Testis (tissue), 2 donors: ENCODE measurements at regions not wholly inside any gene's neighbourhood (a gene's known extent, or its start where the extent isn't known, plus 50 kb on each side); places are given as distances from the start of the nearest gene placed in this dataset.

Experiments used
- DNase-seq: peaks from one replicate; pipeline ENCODE4 v3.0.0-alpha.2; 2019
- H3K27ac ChIP-seq, 2 donors: fragments of 200-600 bp; sonication (generic); one replicate each; pipeline ENCODE4 v1.5.1; 2019
- H3K27me3 ChIP-seq: fragments of 200-600 bp; sonication (generic); one replicate; pipeline ENCODE4 v1.5.1; 2019
- H3K36me3 ChIP-seq: fragments of 200-600 bp; sonication (generic); one replicate; pipeline ENCODE4 v1.5.1; 2017; ENCODE audit warnings: low read depth; ENCODE audit errors: missing control alignments
- H3K4me1 ChIP-seq: fragments of 200-600 bp; sonication (generic); one replicate; pipeline ENCODE4 v1.5.1; 2019
- H3K4me3 ChIP-seq, 2 donors: fragments of 200-600 bp; sonication (generic); one replicate each; pipeline ENCODE4 v1.5.1; 2017 to 2019
- H3K9me3 ChIP-seq: fragments of 200-600 bp; sonication (generic); one replicate; pipeline ENCODE4 v1.5.1; 2017
- POLR2A ChIP-seq: fragments of 450-650 bp; IDR thresholded peaks from one replicate; pipeline ENCODE4 v1.6.1; 2017; ENCODE audit warnings: antibody characterized with exemption, mild to moderate bottlenecking, moderate library complexity
- WGBS, 2 donors: methylation state at CpG; one replicate each; pipeline ENCODE4 v1.1.5; 2018; 5-methylcytosine and 5-hydroxymethylcytosine counted together
- intact Hi-C: fragments of 100-400 bp; cut with DNase I; formaldehyde crosslinking; loops from one replicate; pipeline ENCODE4 v1.15.1; 2023; ENCODE audit warnings: low total_unique reads
- TF ChIP-seq, protein P1 (sequence below), 3 experiments: fragments of 450-650 bp in 2 of 3; fragments of 200-600 bp in 1 of 3; sonication (generic) in 1 of 3; IDR thresholded peaks; one replicate each; pipeline ENCODE4 v1.5.1; 2016 to 2019; ENCODE audit warnings: antibody characterized with exemption in 3 of 3, mild to moderate bottlenecking in 2 of 3, moderate library complexity in 1 of 3

DNA sequence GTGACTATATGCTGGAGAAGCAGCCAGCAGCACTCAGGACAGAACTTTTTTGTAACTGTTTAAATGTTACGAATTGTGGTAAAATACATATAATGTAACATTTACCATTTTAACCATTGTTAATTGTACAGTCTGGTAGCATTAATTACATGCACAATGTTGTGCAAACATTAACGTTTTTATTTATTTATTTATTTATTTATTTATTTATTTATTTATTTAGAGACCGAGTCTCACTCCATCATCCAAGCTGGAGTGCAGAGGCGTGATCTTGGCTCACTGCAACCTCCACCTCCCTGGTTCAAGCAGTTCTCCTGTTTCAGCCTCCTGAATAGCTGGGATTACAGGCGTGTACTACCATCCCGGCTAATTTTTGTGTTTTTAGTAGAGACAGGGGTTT is 88.7 kb upstream of the TEX51 start:
- no peaks in the 10 kb centered on the region for H3K9me3 ChIP-seq
- intact Hi-C loops: no loop called here
- TF ChIP-seq, protein P1, sequence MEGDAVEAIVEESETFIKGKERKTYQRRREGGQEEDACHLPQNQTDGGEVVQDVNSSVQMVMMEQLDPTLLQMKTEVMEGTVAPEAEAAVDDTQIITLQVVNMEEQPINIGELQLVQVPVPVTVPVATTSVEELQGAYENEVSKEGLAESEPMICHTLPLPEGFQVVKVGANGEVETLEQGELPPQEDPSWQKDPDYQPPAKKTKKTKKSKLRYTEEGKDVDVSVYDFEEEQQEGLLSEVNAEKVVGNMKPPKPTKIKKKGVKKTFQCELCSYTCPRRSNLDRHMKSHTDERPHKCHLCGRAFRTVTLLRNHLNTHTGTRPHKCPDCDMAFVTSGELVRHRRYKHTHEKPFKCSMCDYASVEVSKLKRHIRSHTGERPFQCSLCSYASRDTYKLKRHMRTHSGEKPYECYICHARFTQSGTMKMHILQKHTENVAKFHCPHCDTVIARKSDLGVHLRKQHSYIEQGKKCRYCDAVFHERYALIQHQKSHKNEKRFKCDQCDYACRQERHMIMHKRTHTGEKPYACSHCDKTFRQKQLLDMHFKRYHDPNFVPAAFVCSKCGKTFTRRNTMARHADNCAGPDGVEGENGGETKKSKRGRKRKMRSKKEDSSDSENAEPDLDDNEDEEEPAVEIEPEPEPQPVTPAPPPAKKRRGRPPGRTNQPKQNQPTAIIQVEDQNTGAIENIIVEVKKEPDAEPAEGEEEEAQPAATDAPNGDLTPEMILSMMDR (IDR thresholded peaks at IDR 0.05): no peak
- TF ChIP-seq POLR2A: no peak

DNA sequence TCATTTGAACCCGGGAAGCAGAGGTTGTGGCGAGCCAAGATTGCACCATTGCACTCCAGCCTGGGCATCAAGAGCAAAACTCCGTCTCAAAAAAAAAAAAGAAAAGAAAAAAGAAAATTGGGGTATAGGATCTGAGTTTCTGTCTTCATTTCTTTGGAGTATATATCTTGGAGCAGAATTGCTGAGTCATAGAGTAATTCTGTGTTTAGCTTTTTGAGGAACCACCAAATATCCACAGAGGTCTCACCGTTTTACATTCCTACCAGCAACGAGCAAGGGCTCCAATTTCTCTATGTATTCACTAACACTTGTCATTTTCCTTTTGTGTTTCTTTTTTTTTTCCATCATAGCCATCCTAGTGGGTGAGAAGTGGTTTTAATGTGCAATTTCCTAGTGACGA is 87.6 kb upstream of the TEX51 start:
- DNase-seq: no peak
- Histone ChIP-seq H3K27me3 (no peaks in the 10 kb centered on the region), H3K4me3 (no peak overlapping the region), H3K9me3 (no peaks in the 10 kb centered on the region), H3K27ac (no peak overlapping the region), H3K4me1 (no peaks in the 10 kb centered on the region), H3K36me3 (no peaks in the 10 kb centered on the region)
- WGBS, 2 donors: 68 to 88% methylated on average over 6 of the region's 6 CpGs
- intact Hi-C loops: no loop called here
- TF ChIP-seq, protein P1 (IDR thresholded peaks at IDR 0.05): no peak
- TF ChIP-seq POLR2A: no peak

More for the DNA sequence above, 88.7 kb upstream of the TEX51 start:
- Histone ChIP-seq H3K36me3 (no peaks in the 10 kb centered on the region), H3K4me3 (no peak overlapping the region), H3K4me1 (no peaks in the 10 kb centered on the region), H3K27ac (no peak overlapping the region), H3K27me3 (no peaks in the 10 kb centered on the region)
- DNase-seq: no peak
- 75 to 84% methylated on average over 6 of the region's 6 CpGs for WGBS, 2 donors

DNA sequence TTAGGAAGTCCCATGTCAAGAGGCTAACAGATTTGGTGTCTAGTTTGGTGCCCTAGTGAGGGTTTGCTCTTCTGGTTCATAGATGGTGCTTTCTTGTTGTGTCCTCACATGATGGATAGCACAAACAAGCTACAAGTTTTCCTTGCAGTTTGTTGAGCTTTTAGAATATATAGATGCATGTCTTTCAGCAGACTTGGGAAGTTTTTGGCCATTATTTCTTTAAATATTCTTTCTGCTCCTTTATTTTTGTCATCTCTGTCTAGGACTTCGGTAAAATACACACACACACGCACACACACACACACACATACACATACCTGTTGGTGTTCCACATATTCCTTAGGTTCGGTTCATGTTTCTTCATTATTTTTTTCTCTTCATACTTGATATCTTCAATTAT is 81.5 kb upstream of the TEX51 start:
- Histone ChIP-seq H3K4me1 (no peaks in the 10 kb centered on the region), H3K36me3 (no peaks in the 10 kb centered on the region), H3K9me3 (no peaks in the 10 kb centered on the region), H3K4me3 (no peak overlapping the region), H3K27ac (no peak overlapping the region), H3K27me3 (no peaks in the 10 kb centered on the region)
- DNase-seq: no peak
- no peak for TF ChIP-seq POLR2A
- TF ChIP-seq, protein P1 (IDR thresholded peaks at IDR 0.05): no peak
- 87 to 90% methylated on average over 3 of the region's 3 CpGs for WGBS, 2 donors
- intact Hi-C loops: no loop called here

DNA sequence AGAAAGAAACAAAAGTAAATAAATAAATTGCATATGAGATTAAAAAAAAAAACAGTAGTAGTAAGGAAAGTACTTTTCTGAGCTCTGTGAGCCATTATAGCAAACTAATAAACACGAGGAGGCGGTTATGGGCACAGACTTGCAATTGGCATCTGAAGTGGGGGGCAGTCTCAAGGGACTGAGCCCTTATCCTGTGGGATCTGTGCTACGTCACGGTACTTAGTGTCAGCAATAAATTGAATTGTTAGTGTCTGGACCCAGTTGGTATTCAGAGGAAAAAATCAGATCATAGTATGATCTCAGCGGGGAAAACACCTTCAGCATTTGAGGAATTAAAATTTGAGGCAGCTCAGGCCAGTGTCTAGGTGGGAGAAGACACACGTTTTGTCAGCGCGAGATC is 76.6 kb upstream of the TEX51 start:
- WGBS, 2 donors: 72 to 91% methylated on average over 8 of the region's 8 CpGs
- Histone ChIP-seq H3K4me1 (no peaks in the 10 kb centered on the region), H3K27me3 (no peaks in the 10 kb centered on the region), H3K27ac (no peak overlapping the region), H3K9me3 (no peaks in the 10 kb centered on the region), H3K36me3 (no peaks in the 10 kb centered on the region), H3K4me3 (no peak overlapping the region)
- TF ChIP-seq, protein P1 (IDR thresholded peaks at IDR 0.05): no peak
- no peak for TF ChIP-seq POLR2A
- no peak for DNase-seq
- intact Hi-C loops: no loop called here

DNA sequence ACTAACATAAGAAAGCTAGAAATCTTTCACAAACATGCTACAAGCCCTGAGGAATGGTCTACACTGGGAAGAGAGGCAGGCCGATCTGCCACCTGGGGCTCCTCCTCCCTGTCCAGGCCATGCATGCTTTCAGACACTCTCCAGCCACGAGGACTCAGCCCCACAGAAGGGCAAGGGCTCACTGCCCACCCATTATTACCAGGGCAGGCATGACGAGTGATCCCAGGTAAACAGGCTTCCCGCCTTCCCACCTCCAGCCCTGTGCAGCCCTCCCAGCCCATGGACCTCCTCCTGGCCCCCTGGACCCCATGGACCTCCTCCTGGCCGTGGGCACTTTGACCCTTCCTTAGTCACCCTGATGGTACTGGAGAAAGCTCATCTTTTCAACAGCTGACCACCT is 75.8 kb upstream of the TEX51 start:
- Histone ChIP-seq H3K4me3 (no peak overlapping the region), H3K9me3 (no peaks in the 10 kb centered on the region), H3K4me1 (no peaks in the 10 kb centered on the region), H3K27me3 (no peaks in the 10 kb centered on the region), H3K36me3 (no peaks in the 10 kb centered on the region), H3K27ac (no peak overlapping the region)
- no peak for DNase-seq
- 81 to 83% methylated on average over 5 of the region's 5 CpGs for WGBS, 2 donors
- intact Hi-C loops: no loop called here
- no peak for TF ChIP-seq POLR2A
- TF ChIP-seq, protein P1 (IDR thresholded peaks at IDR 0.05): no peak
